PC-9 (cell line): ENCODE measurements at regions not wholly inside any gene's neighbourhood (a gene's known extent, or its start where the extent isn't known, plus 50 kb on each side); places are given as distances from the start of the nearest gene placed in this dataset.

ENCODE experiments used
- CTCF ChIP-seq: fragments of 200-600 bp; sonication (generic); conservative IDR thresholded peaks from 2 replicates; pipeline ENCODE4 v1.6.1; 2017; ENCODE audit warnings: mixed run types, antibody characterized with exemption, mild to moderate bottlenecking, moderate library complexity
- EZH2 ChIP-seq: fragments of 200-600 bp; sonication (generic); IDR thresholded peaks from 2 replicates; pipeline ENCODE4 v1.8.0; 2017; ENCODE audit warnings: antibody characterized with exemption, low read depth

- TF ChIP-seq CTCF = no peak
- TF ChIP-seq EZH2 = no peak
Measured at GRCh38 chr10:28366994-28367393, 64.1 kb upstream of the MPP7 start.
